HuH-7.5 (cell line): ENCODE measurements at regions not wholly inside any gene's neighbourhood (a gene's known extent, or its start where the extent isn't known, plus 50 kb on each side); places are given as distances from the start of the nearest gene placed in this dataset.

Experiments used
- DNase-seq: peaks from one replicate; pipeline ENCODE4 v3.0.0; 2011; ENCODE audit warnings: low spot score

- DNase-seq: no peak
Measured at GRCh38 chr5:98690002-98690401, 83.5 kb upstream of the RGMB start.

GRCh38 chr5:98694902-98695301, 78.6 kb upstream of the RGMB start:
- DNase-seq: no peak

- DNase-seq: no peak
Measured at GRCh38 chr5:98698359-98698758, 75.1 kb upstream of the RGMB start.

DNA sequence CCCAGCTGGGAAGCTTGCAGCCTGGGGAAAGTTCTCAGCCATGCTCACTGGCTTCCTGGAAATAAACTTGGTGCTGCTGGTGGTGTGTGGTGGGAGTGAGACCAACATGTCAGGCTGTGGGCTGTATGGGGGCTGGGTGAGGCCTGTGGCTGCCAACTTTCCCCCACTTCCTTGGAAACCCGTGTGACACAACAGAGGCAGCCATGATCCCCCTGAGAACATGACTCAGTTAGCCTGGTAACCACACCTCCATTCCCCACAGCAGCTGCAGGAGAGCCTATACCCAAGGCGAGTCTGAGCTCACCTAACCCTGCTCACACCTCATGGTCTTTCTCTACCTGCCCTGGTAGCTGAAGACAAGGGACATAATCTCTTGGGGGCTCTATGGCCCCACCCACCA, 72.7 kb upstream of the RGMB start:
- DNase-seq: no peak

GRCh38 chr5:98705841-98706240, 67.6 kb upstream of the RGMB start:
- DNase-seq: no peak

DNA sequence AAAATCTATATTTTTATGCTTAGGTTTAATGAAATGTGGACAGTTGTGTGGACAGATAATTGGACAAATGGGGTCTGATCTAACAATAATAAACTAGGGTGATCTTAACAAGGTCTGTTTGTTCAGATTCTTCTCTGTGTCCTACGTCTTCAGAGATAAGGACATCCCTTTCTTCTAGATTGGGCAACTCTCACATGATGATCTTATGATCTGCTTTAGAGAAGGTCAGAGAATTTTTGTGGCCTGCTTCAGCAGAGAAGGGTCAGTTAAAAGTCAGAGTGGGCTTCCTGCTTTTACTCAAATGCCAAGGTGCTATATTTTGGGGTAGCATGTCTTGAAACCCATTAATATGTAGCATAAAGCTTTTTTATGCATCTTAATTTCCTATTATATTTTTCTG, 63.8 kb upstream of the RGMB start:
- DNase-seq: no peak

DNA sequence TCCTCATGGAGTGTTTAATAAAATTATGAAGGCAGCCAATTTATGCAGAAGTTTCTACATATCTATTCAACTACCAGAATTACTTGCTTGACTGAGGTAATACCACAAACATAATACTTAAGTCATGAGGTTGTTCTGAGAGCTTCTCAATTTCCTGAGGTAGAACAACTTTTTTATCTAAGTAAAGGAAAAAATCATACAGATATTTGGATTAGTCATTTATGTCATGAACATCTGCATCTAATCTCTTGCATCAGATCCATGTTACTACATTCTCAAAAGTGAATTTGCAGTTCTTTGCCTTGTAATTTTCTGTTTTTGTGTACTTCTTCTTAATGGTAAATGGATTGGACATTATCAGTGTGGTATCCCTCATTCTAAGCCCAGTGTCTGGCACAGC, 60.4 kb upstream of the RGMB start:
- DNase-seq: no peak

DNA sequence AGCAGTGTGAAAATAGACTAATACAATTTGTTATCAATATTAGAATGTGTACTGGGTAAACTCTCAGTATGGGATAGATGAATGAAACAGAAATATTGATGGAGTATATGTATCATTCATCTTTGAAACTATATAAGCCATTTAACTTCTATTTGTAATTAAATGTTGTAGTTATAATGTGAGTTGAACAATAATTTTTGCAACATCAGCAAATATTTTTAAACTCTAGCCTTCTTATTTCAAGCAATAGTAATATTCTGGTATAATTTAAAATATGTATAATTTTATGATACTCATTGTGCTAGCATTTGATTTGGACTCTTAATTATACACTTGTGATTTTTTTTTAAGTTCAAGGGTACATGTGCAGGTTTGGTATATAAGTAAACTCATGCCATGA, 59.6 kb upstream of the RGMB start:
- no peak for DNase-seq

DNA sequence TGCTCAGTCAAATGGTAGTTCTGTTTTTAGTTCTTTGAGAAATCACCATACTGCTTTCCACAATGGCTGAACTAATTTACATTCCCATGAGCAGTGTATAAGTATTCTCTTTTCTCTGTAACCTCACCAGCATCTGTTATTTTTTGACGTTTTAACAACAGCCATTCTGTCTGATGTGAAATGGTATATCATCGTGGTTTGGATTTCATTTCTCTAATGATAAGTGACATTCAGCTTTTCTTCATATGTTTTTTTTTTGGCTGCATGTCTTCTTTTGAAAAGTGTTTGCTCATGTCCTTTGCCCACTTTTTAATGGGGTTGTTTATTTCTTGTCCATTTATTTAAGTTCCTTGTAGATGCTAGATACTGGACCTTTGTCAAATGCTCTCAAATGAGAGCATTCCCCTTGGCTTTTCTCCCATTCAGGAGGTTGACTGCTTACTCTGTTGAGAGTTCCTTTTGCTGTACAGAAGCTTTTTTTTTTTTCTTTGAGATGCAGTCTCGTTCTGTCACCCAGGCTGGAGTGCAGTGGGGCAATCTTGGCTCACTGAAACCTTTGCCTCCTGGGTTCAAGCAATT, 58.7 kb upstream of the RGMB start:
- no peak for DNase-seq

- no peak for DNase-seq
Measured at GRCh38 chr5:98721231-98721928, 52.1 kb upstream of the RGMB start.

- DNase-seq: no peak
Measured at GRCh38 chr5:98722188-98722587, 51.3 kb upstream of the RGMB start.

GRCh38 chr5:98723061-98723460, 50.4 kb upstream of the RGMB start:
- no peak for DNase-seq
